CD4-positive, alpha-beta T cell treated with Interleukin-21 for 1 hour (primary cell): ENCODE measurements at regions not wholly inside any gene's neighbourhood (a gene's known extent, or its start where the extent isn't known, plus 50 kb on each side); places are given as distances from the start of the nearest gene placed in this dataset.

Experiments
- DNase-seq: peaks from one replicate; pipeline ENCODE4 v3.0.0-alpha.2; 2020

- no peak for DNase-seq
Measured at GRCh38 chr10:90635111-90635765, 222.6 kb downstream of the HTR7 start.

- DNase-seq = no peak
Measured at GRCh38 chr10:90640756-90641155, 217.1 kb downstream of the HTR7 start.

- no peak for DNase-seq
Measured at GRCh38 chr10:90641731-90642130, 216.1 kb downstream of the HTR7 start.

- DNase-seq = no peak
Measured at GRCh38 chr10:90642136-90642535, 215.7 kb downstream of the HTR7 start.

GRCh38 chr10:90642650-90643049 is 215.2 kb downstream of the HTR7 start:
- DNase-seq = no peak

GRCh38 chr10:90644165-90644564 is 213.7 kb downstream of the HTR7 start:
- no peak for DNase-seq

- no peak for DNase-seq
Measured at GRCh38 chr10:90650858-90651257, 207.0 kb downstream of the HTR7 start.

GRCh38 chr10:90652519-90652918 is 205.3 kb downstream of the HTR7 start:
- no peak for DNase-seq

- no peak for DNase-seq
Measured at GRCh38 chr10:90658791-90659190, 199.0 kb downstream of the HTR7 start.

GRCh38 chr10:90665905-90666662 is 191.8 kb downstream of the HTR7 start:
- no peak for DNase-seq

- no peak for DNase-seq
Measured at GRCh38 chr10:90674461-90674860, 183.4 kb downstream of the HTR7 start.

GRCh38 chr10:90674928-90675327 is 182.9 kb downstream of the HTR7 start:
- DNase-seq = no peak

- DNase-seq = no peak
Measured at GRCh38 chr10:90675621-90676020, 182.2 kb downstream of the HTR7 start.
